ENCODE measurements at regions not wholly inside any gene's neighbourhood (a gene's known extent, or its start where the extent isn't known, plus 50 kb on each side); places are given as distances from the start of the nearest gene placed in this dataset.
A peak's percentile ranks its signal among the peaks of the same experiment; 100 is the strongest.

DNA sequence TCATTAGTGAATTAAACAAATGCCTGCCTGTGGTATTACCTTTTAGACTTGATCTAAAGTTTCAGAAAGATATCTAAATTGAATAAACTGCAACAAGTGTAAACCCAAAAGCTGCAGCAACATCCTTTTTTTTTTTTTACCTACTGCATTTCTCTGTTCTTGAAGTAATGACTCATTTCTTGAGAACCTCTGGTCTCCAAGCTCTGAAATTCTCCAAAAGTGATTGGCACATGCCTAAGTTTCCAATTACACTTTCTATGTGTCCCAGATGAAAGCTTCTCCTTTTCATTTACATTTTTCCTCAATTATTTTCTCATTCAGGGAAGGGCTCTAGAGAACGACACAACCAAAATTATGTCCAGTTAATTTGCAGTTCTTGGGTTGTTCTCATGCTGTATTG is 435.2 kb upstream of the DCN start:
- TF ChIP-seq, protein P1, sequence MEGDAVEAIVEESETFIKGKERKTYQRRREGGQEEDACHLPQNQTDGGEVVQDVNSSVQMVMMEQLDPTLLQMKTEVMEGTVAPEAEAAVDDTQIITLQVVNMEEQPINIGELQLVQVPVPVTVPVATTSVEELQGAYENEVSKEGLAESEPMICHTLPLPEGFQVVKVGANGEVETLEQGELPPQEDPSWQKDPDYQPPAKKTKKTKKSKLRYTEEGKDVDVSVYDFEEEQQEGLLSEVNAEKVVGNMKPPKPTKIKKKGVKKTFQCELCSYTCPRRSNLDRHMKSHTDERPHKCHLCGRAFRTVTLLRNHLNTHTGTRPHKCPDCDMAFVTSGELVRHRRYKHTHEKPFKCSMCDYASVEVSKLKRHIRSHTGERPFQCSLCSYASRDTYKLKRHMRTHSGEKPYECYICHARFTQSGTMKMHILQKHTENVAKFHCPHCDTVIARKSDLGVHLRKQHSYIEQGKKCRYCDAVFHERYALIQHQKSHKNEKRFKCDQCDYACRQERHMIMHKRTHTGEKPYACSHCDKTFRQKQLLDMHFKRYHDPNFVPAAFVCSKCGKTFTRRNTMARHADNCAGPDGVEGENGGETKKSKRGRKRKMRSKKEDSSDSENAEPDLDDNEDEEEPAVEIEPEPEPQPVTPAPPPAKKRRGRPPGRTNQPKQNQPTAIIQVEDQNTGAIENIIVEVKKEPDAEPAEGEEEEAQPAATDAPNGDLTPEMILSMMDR (IDR thresholded peaks at IDR 0.05): no peak
- H3K27me3 ChIP-seq (ENCODE audit: low read depth): no peaks in the 10 kb centered on the region
- no peak overlapping the region for H3K4me3 ChIP-seq
- ATAC-seq (no peak), DNase-seq (no peak)
- no peaks in the 10 kb centered on the region for H3K4me1 ChIP-seq
- no peak overlapping the region for H3K27ac ChIP-seq
- no peaks in the 10 kb centered on the region for H3K9me3 ChIP-seq
- H3K36me3 ChIP-seq: no peaks in the 10 kb centered on the region
- intact Hi-C loops (cut with DNase I): no loop called here

DNA sequence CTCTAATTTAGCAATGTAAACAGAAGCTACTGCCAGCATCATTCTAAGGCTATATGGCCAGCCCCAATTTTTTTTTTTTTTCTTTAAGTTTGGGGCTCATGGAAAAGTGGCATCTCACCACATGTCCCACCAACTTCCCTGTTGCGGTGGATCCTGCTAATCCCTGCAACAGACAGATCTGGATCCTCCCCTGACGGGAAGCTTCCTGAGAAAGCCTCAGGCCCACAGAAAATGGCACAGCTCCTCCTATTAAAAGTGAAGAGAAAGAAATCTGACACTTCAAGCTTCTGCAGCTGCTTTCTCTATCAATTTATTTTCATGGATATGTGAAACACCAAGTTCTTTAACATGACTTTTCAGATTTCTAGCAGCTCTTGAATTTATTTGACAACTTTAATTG is 433.8 kb upstream of the DCN start:
- no peak overlapping the region for H3K4me3 ChIP-seq
- DNase-seq (no peak), ATAC-seq (no peak)
- no peaks in the 10 kb centered on the region for H3K27me3 ChIP-seq (ENCODE audit: low read depth)
- no peaks in the 10 kb centered on the region for H3K9me3 ChIP-seq
- intact Hi-C loops (cut with DNase I): no loop called here
- TF ChIP-seq, protein P1 (IDR thresholded peaks at IDR 0.05): no peak
- no peak overlapping the region for H3K27ac ChIP-seq
- no peaks in the 10 kb centered on the region for H3K4me1 ChIP-seq
- H3K36me3 ChIP-seq: no peaks in the 10 kb centered on the region

DNA sequence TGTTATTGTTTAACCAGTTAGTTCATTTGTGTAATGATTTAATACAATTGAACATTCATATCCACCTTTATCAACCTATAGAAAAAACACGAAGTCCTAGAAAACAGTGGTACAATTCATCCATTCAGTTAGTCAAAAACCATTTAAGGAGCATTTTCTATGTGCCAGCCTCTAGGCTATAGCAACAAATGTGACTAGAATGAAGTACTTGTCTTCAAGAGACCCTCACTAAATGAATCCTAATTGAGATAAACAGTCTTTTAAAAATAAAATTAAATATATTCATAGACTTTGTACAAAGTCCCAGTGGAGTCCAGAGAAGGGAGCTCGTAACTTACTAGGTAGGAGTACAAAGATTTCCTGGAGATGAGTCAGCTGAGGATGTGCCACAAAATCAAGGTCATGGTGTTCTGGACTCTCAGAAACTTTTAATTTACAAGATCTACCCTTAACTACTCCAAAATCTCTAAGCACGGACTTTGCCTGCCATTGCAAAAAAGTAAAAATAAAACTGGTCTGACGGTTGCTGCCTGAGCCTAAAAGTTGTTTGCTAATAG is 430.7 kb upstream of the DCN start:
- Histone ChIP-seq H3K4me1 (no peaks in the 10 kb centered on the region), H3K9me3 (no peaks in the 10 kb centered on the region), H3K4me3 (no peak overlapping the region), H3K27me3 (ENCODE audit: low read depth) (no peaks in the 10 kb centered on the region), H3K27ac (no peak overlapping the region), H3K36me3 (no peaks in the 10 kb centered on the region)
- DNase-seq: no peak
- intact Hi-C loops (cut with DNase I): no loop called here
- TF ChIP-seq, protein P1 (IDR thresholded peaks at IDR 0.05): no peak
- no peak for ATAC-seq

DNA sequence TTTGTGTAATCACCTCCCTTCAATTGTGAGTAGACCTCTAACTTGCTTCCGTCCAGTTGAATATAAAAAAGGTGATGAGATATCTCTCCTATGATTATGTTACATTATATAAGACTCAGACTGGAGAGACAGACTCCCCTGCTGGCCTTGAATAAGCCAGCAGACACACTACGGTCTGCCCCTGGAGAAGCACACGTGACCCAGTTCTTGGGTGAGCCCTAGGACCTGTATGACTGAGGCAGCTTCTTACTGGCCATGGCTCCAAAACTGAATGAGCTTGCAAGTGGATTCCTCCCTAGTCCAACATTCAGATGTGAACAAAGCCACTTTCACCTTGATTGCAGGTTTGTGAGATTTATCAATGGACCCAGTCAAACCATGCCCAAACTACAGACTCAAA is 427.9 kb upstream of the DCN start:
- TF ChIP-seq, protein P1 (IDR thresholded peaks at IDR 0.05): no peak
- Histone ChIP-seq H3K9me3 (no peaks in the 10 kb centered on the region), H3K36me3 (no peaks in the 10 kb centered on the region), H3K27me3 (ENCODE audit: low read depth) (no peaks in the 10 kb centered on the region), H3K27ac (no peak overlapping the region), H3K4me3 (no peak overlapping the region), H3K4me1 (no peaks in the 10 kb centered on the region)
- ATAC-seq (no peak), DNase-seq (no peak)
- intact Hi-C loops (cut with DNase I): no loop called here

DNA sequence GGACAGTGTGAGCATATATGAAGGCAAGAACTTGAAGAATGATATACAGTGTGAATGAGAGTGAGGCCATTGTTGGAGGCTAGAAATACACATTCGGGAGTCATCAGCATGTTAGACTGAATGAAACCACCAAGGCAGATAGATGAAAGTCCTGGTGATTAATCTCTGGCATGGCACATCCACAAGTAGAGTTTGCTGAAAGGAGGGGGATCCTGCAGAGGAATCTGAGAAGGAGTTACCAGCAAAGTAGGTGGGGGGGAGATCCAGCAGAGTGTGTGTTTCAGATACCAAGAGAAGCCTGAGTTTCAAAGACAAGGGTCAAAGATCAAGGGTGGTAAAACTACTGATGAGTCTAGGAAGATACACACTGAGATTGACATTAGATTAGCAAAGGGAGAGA is 426.7 kb upstream of the DCN start:
- intact Hi-C loops (cut with DNase I): no loop called here
- no peak for ATAC-seq
- Histone ChIP-seq H3K27ac (no peak overlapping the region), H3K9me3 (no peaks in the 10 kb centered on the region), H3K4me3 (no peak overlapping the region), H3K36me3 (no peaks in the 10 kb centered on the region), H3K4me1 (no peaks in the 10 kb centered on the region), H3K27me3 (ENCODE audit: low read depth) (no peaks in the 10 kb centered on the region)
- TF ChIP-seq, protein P1 (IDR thresholded peaks at IDR 0.05): no peak
- DNase-seq: no peak

DNA sequence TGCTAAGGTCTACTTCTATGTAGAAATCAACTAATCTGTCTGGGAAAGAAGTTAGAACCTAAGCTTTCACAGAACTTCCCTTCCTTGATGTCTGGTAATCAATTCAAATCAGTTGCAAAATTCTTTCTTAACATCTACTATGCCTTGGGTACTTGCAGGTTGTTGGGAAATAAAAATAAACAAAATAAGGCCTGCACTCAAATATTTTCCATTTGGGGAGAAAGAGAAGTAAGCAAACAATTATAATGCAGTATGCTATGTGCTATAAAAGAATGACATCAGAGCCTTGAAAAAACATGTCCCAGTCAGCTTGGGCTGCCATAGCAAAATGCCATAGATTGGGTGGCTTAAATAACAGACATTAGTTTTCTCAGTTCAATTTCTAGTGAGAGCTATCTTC is 425.9 kb upstream of the DCN start:
- Histone ChIP-seq H3K27ac (no peak overlapping the region), H3K4me3 (no peak overlapping the region), H3K4me1 (no peaks in the 10 kb centered on the region), H3K36me3 (no peaks in the 10 kb centered on the region), H3K9me3 (no peaks in the 10 kb centered on the region), H3K27me3 (ENCODE audit: low read depth) (no peaks in the 10 kb centered on the region)
- ATAC-seq: peak in 1 of 2 donors; percentile 39
- DNase-seq: no peak
- intact Hi-C loops (cut with DNase I): no loop called here
- TF ChIP-seq, protein P1 (IDR thresholded peaks at IDR 0.05): no peak

Measured in lower lobe of right lung (tissue), 2 donors.